HepG2 (cell line): ENCODE measurements at regions not wholly inside any gene's neighbourhood (a gene's known extent, or its start where the extent isn't known, plus 50 kb on each side); places are given as distances from the start of the nearest gene placed in this dataset.

Experiments
- ATAC-seq: fragments of 200-7000 bp; cut with Tn5 transposase; 3 replicates; pipeline ENCODE4 v1.9.1; 2020; ENCODE audit warnings: mild to moderate bottlenecking, moderate library complexity
- BruUV-seq: library from RNA; stranded (reverse); fragments of 400-500 nt; replicated peaks from 2 replicates; lab custom pipeline; 2021; lab: Mats Ljungman, UMichigan
- CTCF ChIA-PET: fragments of 300-600 bp; formaldehyde crosslinking; extraction: SDS; loops from one replicate; lab custom pipeline; 2021; ENCODE audit warnings: low total read pairs, inconsistent platforms, low intra/inter-chr PET ratio; lab: Yijun Ruan, JAX
- POLR2A ChIA-PET: fragments of 350-600 bp; sonication (Branson Sonifier 250); formaldehyde crosslinking; loops from one replicate; lab custom pipeline; 2020; ENCODE audit warnings: antibody characterized with exemption, inconsistent platforms; lab: Yijun Ruan, JAX
- DNase-seq: peaks from one replicate; pipeline ENCODE4 v3.0.0-alpha.2; 2015; ENCODE audit warnings: low spot score
- FAIRE-seq: peaks from 3 replicates; lab custom pipeline; 2011; peaks lifted over from hg19 to GRCh38; lab: Jason Lieb, UNC
- H2AFZ ChIP-seq: one replicate; pipeline ENCODE4 v1.6.1; 2011; ENCODE audit warnings: low read length, inconsistent platforms
- H3K27ac ChIP-seq: fragments of 300-600 bp; 3 replicates; pipeline ENCODE4 v1.8.0; 2011; ENCODE audit warnings: mixed run types, mild to moderate bottlenecking, mixed read lengths, low read length, inconsistent platforms; ENCODE audit not compliant: insufficient read depth; ENCODE audit errors: extremely low read length
- H3K27me3 ChIP-seq, 2 experiments: fragments of 200-600 bp in 1 of 2; 2 replicates in 1 of 2; 3 replicates in 1 of 2; pipeline versions ENCODE4 v1.6.0 to v1.8.0; 2011; ENCODE audit warnings: low read length in 2 of 2, mild to moderate bottlenecking in 2 of 2, moderate library complexity in 2 of 2, inconsistent platforms in 1 of 2; ENCODE audit not compliant: insufficient read depth in 2 of 2, control insufficient read depth in 1 of 2
- H3K36me3 ChIP-seq, 2 experiments: fragments of 200-600 bp in 1 of 2; replicated peaks in 1 of 2; 2 replicates in 1 of 2; 3 replicates in 1 of 2; pipeline versions ENCODE4 v1.5.1 to v1.8.0; 2011; ENCODE audit warnings: low read length in 2 of 2, inconsistent platforms in 1 of 2; ENCODE audit not compliant: insufficient read depth in 2 of 2, control insufficient read depth in 1 of 2
- H3K4me1 ChIP-seq: 2 replicates; pipeline ENCODE4 v1.5.1; 2012; ENCODE audit warnings: low read length, inconsistent platforms; ENCODE audit not compliant: insufficient read depth
- H3K4me2 ChIP-seq: 2 replicates; pipeline ENCODE4 v1.6.0; 2011; ENCODE audit warnings: low read depth, low read length, inconsistent platforms
- H3K4me3 ChIP-seq, 3 experiments: fragments of 200-600 bp in 1 of 3; sonication (generic), shearing (Covaris generic) in 1 of 3; replicated peaks in 1 of 3; 2 replicates each; pipeline ENCODE4 v1.5.1; 2011 to 2016; ENCODE audit warnings: low read length in 3 of 3, inconsistent platforms in 2 of 3, low read depth in 2 of 3, mild to moderate bottlenecking in 2 of 3, control low read depth in 1 of 3, mixed read lengths in 1 of 3; ENCODE audit not compliant: insufficient read depth in 1 of 3
- H3K79me2 ChIP-seq: one replicate; pipeline ENCODE4 v1.6.1; 2011; ENCODE audit warnings: low read length, inconsistent platforms; ENCODE audit not compliant: insufficient read depth
- H3K9ac ChIP-seq: 2 replicates; pipeline ENCODE4 v1.6.0; 2011; ENCODE audit warnings: mild to moderate bottlenecking, low read depth, low read length, inconsistent platforms; ENCODE audit not compliant: insufficient read depth
- H3K9me3 ChIP-seq: 2 replicates; pipeline ENCODE4 v1.5.1; 2012; ENCODE audit warnings: mild to moderate bottlenecking, low read length
- H4K20me1 ChIP-seq: 2 replicates; pipeline ENCODE4 v1.6.0; 2011; ENCODE audit warnings: inconsistent platforms, mild to moderate bottlenecking, low read length, moderate library complexity; ENCODE audit not compliant: insufficient read depth
- CEBPB ChIP-seq: IDR thresholded peaks from 2 replicates; pipeline ENCODE4 v1.6.1; 2011; ENCODE audit warnings: low read depth, low read length, improper control_type of control experiment, borderline replicate concordance
- DMTF1 ChIP-seq: sonication (generic); formaldehyde crosslinking; IDR thresholded peaks from 2 replicates; pipeline ENCODE4 v1.4.0; 2020; ENCODE audit warnings: mild to moderate bottlenecking, missing genetic modification reagents
- HDAC6 ChIP-seq: fragments of 200-600 bp; sonication (generic); IDR thresholded peaks from 2 replicates; pipeline ENCODE4 v1.7.0; 2017; ENCODE audit warnings: mild to moderate bottlenecking, antibody characterized with exemption, low read length, low read depth
- HOXD1 ChIP-seq: sonication (generic); formaldehyde crosslinking; IDR thresholded peaks from 2 replicates; pipeline ENCODE4 v1.5.0; 2020; ENCODE audit warnings: missing genetic modification reagents
- RBAK ChIP-seq: sonication (generic); formaldehyde crosslinking; IDR thresholded peaks from 2 replicates; pipeline ENCODE4 v1.5.1; 2020; ENCODE audit warnings: mild to moderate bottlenecking, missing genetic modification reagents
- ZFY ChIP-seq: sonication (generic); formaldehyde crosslinking; IDR thresholded peaks from 2 replicates; pipeline ENCODE4 v1.4.0; 2020; ENCODE audit warnings: missing genetic modification reagents
- ZNF207 ChIP-seq: fragments of 450-650 bp; IDR thresholded peaks from 2 replicates; pipeline ENCODE4 v1.6.1; 2016; ENCODE audit warnings: antibody characterized with exemption, borderline replicate concordance
- ZNF34 ChIP-seq: sonication (generic); formaldehyde crosslinking; IDR thresholded peaks from 2 replicates; pipeline ENCODE4 v1.4.0; 2020; ENCODE audit warnings: mild to moderate bottlenecking, missing genetic modification reagents, borderline replicate concordance
- ZNF484 ChIP-seq: sonication (generic); formaldehyde crosslinking; IDR thresholded peaks from 2 replicates; pipeline ENCODE4 v1.5.1; 2020; ENCODE audit warnings: mild to moderate bottlenecking, low read depth, missing genetic modification reagents, borderline replicate concordance
- WGBS: methylation state at CpG from one replicate; pipeline ENCODE4 v1.1.6; 2017; ENCODE audit warnings: low lambda C conversion rate; 5-methylcytosine and 5-hydroxymethylcytosine counted together
- in situ Hi-C: cut with HindIII; loops from 2 replicates; pipeline ENCODE4 v1.10.0; 2017; ENCODE audit warnings: low pct_unique_long_range_greater_than_20kb; ENCODE audit not compliant: extremely low pct_ligation_motif_present
- intact Hi-C: fragments of 100-400 bp; cut with micrococcal nuclease; formaldehyde crosslinking; loops from one replicate; pipeline ENCODE4 v1.10.0; 2022; ENCODE audit not compliant: unreplicated experiment
- TF ChIP-seq, protein P1 (sequence below): sonication (generic); formaldehyde crosslinking; IDR thresholded peaks from 2 replicates; pipeline ENCODE4 v1.5.0; 2020; ENCODE audit warnings: mild to moderate bottlenecking, missing genetic modification reagents
- TF ChIP-seq, protein P2 (sequence below): sonication (generic); formaldehyde crosslinking; conservative IDR thresholded peaks from 2 replicates; pipeline ENCODE4 v1.4.0; 2020; ENCODE audit warnings: missing genetic modification reagents

DNA sequence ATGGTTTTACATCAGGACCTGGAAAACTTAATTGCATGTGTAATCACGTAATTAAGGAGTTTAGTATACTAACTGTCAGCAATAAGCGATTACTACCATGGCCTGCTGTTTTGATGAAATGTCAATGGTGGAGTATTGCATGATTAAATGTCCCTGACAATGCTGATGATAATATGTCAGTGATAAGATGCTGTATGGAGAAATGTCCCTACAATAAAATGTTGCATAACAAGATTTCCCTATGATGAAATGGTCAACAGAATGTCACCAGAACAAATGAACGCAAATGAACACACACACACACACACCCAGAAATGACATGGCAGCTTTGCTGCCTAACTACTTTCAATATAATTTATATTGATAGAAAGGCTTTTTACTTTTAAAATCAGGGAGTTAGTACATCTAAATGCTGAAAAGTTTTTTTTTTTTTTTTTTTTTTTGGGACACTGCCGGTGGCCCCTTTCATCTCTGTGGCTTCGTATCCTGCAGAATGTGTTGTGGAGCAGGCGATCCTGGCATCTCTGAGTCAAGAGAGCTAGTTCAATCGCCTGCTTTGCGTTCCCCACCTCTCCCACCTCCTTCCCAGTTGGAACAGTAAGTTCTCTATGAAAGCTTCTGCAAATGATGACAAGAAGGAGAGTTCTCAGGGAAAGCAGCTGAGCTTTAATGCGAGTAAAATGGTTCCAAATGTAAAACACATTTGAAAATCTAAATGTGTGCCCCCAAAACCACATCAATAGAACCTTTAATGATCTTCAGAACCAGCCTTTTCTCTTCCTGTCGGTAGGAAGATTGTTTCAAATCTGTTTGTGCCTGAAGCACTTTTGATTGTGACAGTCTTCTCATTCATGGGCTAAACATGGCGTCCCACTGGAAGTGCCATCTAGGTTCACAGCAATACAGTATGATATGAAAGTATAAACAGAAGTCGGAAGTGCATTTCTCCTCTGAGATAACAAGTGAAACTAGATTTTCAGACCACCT lies 170.1 kb upstream of the GBE1 start:
- intact Hi-C loops (no loop called here), in situ Hi-C loops (no loop called here)
- peaks cover 0 to 4% of the 10 kb centered on the region in 2 experiments; a peak in 1 of 5 replicates for H3K27me3 ChIP-seq
- H3K9ac ChIP-seq: no peak overlapping the region
- ChIA-PET CTCF (no interaction called here), POLR2A (no interaction called here)
- no peak overlapping the region for H3K4me2 ChIP-seq
- no peaks in the 10 kb centered on the region for H3K9me3 ChIP-seq
- 10% methylated on average over 12 of the region's 12 CpGs for WGBS
- H4K20me1 ChIP-seq: no peaks in the 10 kb centered on the region
- TF ChIP-seq, protein P1, sequence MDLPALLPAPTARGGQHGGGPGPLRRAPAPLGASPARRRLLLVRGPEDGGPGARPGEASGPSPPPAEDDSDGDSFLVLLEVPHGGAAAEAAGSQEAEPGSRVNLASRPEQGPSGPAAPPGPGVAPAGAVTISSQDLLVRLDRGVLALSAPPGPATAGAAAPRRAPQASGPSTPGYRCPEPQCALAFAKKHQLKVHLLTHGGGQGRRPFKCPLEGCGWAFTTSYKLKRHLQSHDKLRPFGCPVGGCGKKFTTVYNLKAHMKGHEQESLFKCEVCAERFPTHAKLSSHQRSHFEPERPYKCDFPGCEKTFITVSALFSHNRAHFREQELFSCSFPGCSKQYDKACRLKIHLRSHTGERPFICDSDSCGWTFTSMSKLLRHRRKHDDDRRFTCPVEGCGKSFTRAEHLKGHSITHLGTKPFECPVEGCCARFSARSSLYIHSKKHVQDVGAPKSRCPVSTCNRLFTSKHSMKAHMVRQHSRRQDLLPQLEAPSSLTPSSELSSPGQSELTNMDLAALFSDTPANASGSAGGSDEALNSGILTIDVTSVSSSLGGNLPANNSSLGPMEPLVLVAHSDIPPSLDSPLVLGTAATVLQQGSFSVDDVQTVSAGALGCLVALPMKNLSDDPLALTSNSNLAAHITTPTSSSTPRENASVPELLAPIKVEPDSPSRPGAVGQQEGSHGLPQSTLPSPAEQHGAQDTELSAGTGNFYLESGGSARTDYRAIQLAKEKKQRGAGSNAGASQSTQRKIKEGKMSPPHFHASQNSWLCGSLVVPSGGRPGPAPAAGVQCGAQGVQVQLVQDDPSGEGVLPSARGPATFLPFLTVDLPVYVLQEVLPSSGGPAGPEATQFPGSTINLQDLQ: no peak
- peak; percentile 62; the same call in 1 of the 2 replicates for TF ChIP-seq CEBPB
- no peak for TF ChIP-seq HDAC6
- no peak for TF ChIP-seq ZFY (CRISPR knock-in tag)
- TF ChIP-seq, all 625 proteins: peak for 1
- no peaks in the 10 kb centered on the region for H3K4me1 ChIP-seq
- H2AFZ ChIP-seq: no peak overlapping the region
- no peak overlapping the region for H3K4me3 ChIP-seq
- H3K27ac ChIP-seq: no peak overlapping the region
- no peak for FAIRE-seq
- ATAC-seq: no peak
- no peaks in the 10 kb centered on the region for H3K79me2 ChIP-seq
- no TSS peak for BruUV-seq
- DNase-seq: no peak
- H3K36me3 ChIP-seq: no peaks in the 10 kb centered on the region

DNA sequence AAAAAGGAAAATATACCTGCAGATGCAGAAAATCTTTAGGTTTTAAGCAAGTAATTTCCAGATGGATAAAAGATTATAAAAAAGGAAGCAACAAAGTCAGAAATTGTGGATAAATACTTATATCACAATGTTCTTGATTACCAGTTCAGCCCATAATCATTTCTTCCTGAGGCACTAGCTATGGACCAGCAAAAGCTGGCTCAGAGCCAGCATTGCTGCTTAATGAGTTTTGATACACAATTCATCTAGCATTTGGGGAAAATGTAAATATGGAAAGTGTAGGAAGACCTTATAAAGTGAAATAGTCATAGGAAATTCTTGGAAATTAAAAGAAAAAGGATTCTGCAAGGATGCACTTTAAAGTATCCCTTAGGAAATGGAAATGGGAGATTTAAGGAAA lies 168.3 kb upstream of the GBE1 start:
- Histone ChIP-seq H3K79me2 (no peaks in the 10 kb centered on the region), H4K20me1 (no peaks in the 10 kb centered on the region), H3K9ac (no peak overlapping the region), H3K27me3 (peaks cover 0 to 4% of the 10 kb centered on the region in 2 experiments; a peak in 1 of 5 replicates), H3K4me2 (no peak overlapping the region), H3K27ac (no peak overlapping the region), H2AFZ (no peak overlapping the region), H3K4me1 (no peaks in the 10 kb centered on the region), H3K9me3 (no peaks in the 10 kb centered on the region), H3K4me3 (no peak overlapping the region), H3K36me3 (no peaks in the 10 kb centered on the region)
- BruUV-seq: no TSS peak
- no peak for FAIRE-seq
- intact Hi-C loops: no loop called here
- no peak for DNase-seq
- CTCF ChIA-PET: no interaction called here
- no peak for ATAC-seq
- POLR2A ChIA-PET: no interaction called here
- in situ Hi-C loops: no loop called here
- TF ChIP-seq DMTF1 (no peak), HOXD1 (CRISPR knock-in tag) (no peak), ZNF34 (no peak), ZNF207 (no peak), ZNF484 (CRISPR knock-in tag) (no peak), RBAK (no peak)
- TF ChIP-seq, protein P2, sequence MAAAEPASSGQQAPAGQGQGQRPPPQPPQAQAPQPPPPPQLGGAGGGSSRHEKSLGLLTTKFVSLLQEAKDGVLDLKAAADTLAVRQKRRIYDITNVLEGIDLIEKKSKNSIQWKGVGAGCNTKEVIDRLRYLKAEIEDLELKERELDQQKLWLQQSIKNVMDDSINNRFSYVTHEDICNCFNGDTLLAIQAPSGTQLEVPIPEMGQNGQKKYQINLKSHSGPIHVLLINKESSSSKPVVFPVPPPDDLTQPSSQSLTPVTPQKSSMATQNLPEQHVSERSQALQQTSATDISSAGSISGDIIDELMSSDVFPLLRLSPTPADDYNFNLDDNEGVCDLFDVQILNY (CRISPR knock-in tag): no peak
